ENCODE measurements at regions not wholly inside any gene's neighbourhood (a gene's known extent, or its start where the extent isn't known, plus 50 kb on each side); places are given as distances from the start of the nearest gene placed in this dataset.

DNA sequence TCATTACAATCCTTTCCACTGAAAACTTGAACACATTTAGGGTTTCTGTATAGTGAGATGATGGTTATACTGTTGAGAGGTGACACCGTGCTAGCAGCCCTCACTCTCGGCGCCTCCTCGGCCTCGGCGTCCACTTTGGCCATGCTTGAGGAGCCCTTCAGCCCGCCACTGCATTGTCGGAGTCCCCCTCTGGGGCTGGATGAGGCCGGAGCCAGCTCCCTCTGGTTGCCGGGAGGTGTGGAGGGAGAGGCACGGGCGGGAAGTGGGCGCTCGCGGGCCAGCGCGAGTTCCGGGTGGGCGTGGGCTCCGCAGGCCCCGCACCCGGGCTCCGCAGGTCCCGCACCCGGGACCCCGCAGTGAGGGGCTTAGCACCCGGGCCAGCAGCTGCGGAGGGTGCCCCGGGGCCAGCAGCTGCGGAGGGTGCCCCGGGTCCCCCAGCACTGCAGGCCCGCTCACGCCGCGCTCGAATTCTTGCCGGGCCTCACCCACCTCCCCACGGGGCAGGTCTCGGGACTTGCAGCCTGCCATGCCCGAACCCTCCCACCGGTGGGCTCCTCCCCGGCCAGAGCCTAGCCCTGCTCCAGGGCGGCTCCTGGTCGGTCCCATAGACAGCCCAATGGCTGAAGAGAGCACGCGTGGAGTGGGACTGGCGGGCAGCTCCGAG lies 145.9 kb upstream of the ZNF608 start:
- H3K9me3 ChIP-seq, result no peaks in the 10 kb centered on the region
- H3K27me3 ChIP-seq, result no peaks in the 10 kb centered on the region
- WGBS, 2 donors, result 96 to 98% methylated on average over 26 to 38 of the region's 48 CpGs
- TF ChIP-seq, protein P1, sequence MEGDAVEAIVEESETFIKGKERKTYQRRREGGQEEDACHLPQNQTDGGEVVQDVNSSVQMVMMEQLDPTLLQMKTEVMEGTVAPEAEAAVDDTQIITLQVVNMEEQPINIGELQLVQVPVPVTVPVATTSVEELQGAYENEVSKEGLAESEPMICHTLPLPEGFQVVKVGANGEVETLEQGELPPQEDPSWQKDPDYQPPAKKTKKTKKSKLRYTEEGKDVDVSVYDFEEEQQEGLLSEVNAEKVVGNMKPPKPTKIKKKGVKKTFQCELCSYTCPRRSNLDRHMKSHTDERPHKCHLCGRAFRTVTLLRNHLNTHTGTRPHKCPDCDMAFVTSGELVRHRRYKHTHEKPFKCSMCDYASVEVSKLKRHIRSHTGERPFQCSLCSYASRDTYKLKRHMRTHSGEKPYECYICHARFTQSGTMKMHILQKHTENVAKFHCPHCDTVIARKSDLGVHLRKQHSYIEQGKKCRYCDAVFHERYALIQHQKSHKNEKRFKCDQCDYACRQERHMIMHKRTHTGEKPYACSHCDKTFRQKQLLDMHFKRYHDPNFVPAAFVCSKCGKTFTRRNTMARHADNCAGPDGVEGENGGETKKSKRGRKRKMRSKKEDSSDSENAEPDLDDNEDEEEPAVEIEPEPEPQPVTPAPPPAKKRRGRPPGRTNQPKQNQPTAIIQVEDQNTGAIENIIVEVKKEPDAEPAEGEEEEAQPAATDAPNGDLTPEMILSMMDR (IDR thresholded peaks at IDR 0.05), result no peak
- no peak for TF ChIP-seq POLR2A (IDR thresholded peaks at IDR 0.05)
- H3K4me3 ChIP-seq (replicated peaks in 1 of 3), result no peak overlapping the region
- intact Hi-C loops (cut with DNase I), result no loop called here
- peaks cover 9 to 10% of the 10 kb centered on the region in 2 donors for H3K4me1 ChIP-seq
- H3K36me3 ChIP-seq, result no peaks in the 10 kb centered on the region
- DNase-seq, result no peak
- no peak overlapping the region for H3K27ac ChIP-seq

- Histone ChIP-seq H3K9me3 (no peaks in the 10 kb centered on the region), H3K27ac (no peak overlapping the region), H3K36me3 (no peaks in the 10 kb centered on the region), H3K4me1 (peaks cover 0 to under 1% of the 10 kb centered on the region in 2 donors), H3K4me3 (replicated peaks in 1 of 3) (no peak overlapping the region), H3K27me3 (no peaks in the 10 kb centered on the region)
- no peak for TF ChIP-seq POLR2A (IDR thresholded peaks at IDR 0.05)
- TF ChIP-seq, protein P1 (IDR thresholded peaks at IDR 0.05), result no peak
- WGBS, 2 donors, result 74 to 75% methylated on average over 4 of the region's 4 CpGs
- intact Hi-C loops (cut with DNase I), result no loop called here
- DNase-seq, result no peak
Observed at GRCh38 chr5:124894541-124894940, 148.1 kb upstream of the ZNF608 start.

- no peak overlapping the region for H3K4me3 ChIP-seq (replicated peaks in 1 of 3)
- no peaks in the 10 kb centered on the region for H3K9me3 ChIP-seq
- no peak for DNase-seq
- no peaks in the 10 kb centered on the region for H3K36me3 ChIP-seq
- intact Hi-C loops (cut with DNase I), result no loop called here
- no peaks in the 10 kb centered on the region for H3K27me3 ChIP-seq
- H3K4me1 ChIP-seq, result no peaks in the 10 kb centered on the region
- TF ChIP-seq, protein P1 (IDR thresholded peaks at IDR 0.05), result no peak
- TF ChIP-seq POLR2A (IDR thresholded peaks at IDR 0.05), result no peak
- H3K27ac ChIP-seq, result no peak overlapping the region
- 63 to 68% methylated on average over 2 of the region's 2 CpGs for WGBS, 2 donors
Observed at GRCh38 chr5:124895236-124895635, 148.8 kb upstream of the ZNF608 start.

- no peaks in the 10 kb centered on the region for H3K36me3 ChIP-seq
Observed at GRCh38 chr5:124901081-124901480, 154.6 kb upstream of the ZNF608 start.

More at GRCh38 chr5:124901081-124901480, 154.6 kb upstream of the ZNF608 start:
- Histone ChIP-seq H3K4me1 (peaks cover 16 to 21% of the 10 kb centered on the region in 2 donors), H3K27ac (peak overlapping the region in 1 of 3 donors; percentile 26), H3K27me3 (no peaks in the 10 kb centered on the region), H3K9me3 (no peaks in the 10 kb centered on the region), H3K4me3 (replicated peaks in 1 of 3) (no peak overlapping the region)
- intact Hi-C loops (cut with DNase I), result no loop called here
- DNase-seq, result no peak
- TF ChIP-seq, protein P1 (IDR thresholded peaks at IDR 0.05), result no peak
- TF ChIP-seq POLR2A (IDR thresholded peaks at IDR 0.05), result no peak
